ENCODE measurements at regions not wholly inside any gene's neighbourhood (a gene's known extent, or its start where the extent isn't known, plus 50 kb on each side); places are given as distances from the start of the nearest gene placed in this dataset.

DNA sequence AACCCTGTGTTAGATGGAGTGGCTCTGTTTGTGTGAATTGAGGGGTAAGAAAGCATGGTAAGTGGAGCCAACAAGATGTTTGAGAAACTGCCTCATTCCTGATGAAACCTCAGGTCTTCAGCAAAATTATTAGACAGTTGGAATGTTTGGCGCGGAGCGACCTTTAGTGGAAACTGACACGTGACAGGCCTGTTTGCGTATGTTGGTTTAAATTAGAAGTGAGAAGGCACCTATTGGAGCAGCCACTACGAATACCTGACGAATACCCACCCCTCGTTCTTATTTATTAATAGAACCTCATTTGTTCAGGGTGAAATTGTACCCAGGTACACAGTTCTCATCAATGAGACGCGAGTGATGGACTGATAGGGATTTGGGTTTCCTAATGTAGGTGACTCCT lies 63.2 kb upstream of the MIR17HG start:
- no peak for TF ChIP-seq EZH2phosphoT487 (conservative IDR thresholded peaks at IDR 0.05; ENCODE audit: low read length)
- TF ChIP-seq, protein P1, sequence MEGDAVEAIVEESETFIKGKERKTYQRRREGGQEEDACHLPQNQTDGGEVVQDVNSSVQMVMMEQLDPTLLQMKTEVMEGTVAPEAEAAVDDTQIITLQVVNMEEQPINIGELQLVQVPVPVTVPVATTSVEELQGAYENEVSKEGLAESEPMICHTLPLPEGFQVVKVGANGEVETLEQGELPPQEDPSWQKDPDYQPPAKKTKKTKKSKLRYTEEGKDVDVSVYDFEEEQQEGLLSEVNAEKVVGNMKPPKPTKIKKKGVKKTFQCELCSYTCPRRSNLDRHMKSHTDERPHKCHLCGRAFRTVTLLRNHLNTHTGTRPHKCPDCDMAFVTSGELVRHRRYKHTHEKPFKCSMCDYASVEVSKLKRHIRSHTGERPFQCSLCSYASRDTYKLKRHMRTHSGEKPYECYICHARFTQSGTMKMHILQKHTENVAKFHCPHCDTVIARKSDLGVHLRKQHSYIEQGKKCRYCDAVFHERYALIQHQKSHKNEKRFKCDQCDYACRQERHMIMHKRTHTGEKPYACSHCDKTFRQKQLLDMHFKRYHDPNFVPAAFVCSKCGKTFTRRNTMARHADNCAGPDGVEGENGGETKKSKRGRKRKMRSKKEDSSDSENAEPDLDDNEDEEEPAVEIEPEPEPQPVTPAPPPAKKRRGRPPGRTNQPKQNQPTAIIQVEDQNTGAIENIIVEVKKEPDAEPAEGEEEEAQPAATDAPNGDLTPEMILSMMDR (IDR thresholded peaks at IDR 0.05; ENCODE audit: insufficient read depth, low read length, poor library complexity, severe bottlenecking) = no peak
